CD4-positive, alpha-beta memory T cell (primary cell): ENCODE measurements at regions not wholly inside any gene's neighbourhood (a gene's known extent, or its start where the extent isn't known, plus 50 kb on each side); places are given as distances from the start of the nearest gene placed in this dataset.

Source experiments
- CTCF ChIA-PET: fragments of 350-600 bp; sonication (Branson Sonifier 250); formaldehyde crosslinking; loops from one replicate; lab custom pipeline; 2021; ENCODE audit warnings: inconsistent platforms; ENCODE audit not compliant: partially characterized antibody; lab: Charles Lee
- POLR2A ChIA-PET: fragments of 350-600 bp; sonication (Branson Sonifier 250); formaldehyde crosslinking; loops from one replicate; lab custom pipeline; 2021; ENCODE audit not compliant: partially characterized antibody; lab: Charles Lee
- DNase-seq, 5 donors: peaks; one replicate each; pipeline versions ENCODE4 v3.0.0 to v3.0.0-alpha.2; 2020 to 2022; ENCODE audit warnings: mixed read lengths in 1 of 5
- H3K27ac ChIP-seq: one replicate; pipeline ENCODE4 v1.7.0; 2013; ENCODE audit warnings: low read depth, low read length
- H3K27me3 ChIP-seq: 2 replicates; pipeline ENCODE4 v1.7.0; 2013; ENCODE audit warnings: mild to moderate bottlenecking, low read length, moderate library complexity; ENCODE audit not compliant: insufficient read depth
- H3K36me3 ChIP-seq: 2 replicates; pipeline ENCODE4 v1.7.0; 2013; ENCODE audit warnings: mild to moderate bottlenecking, low read length, moderate library complexity; ENCODE audit not compliant: insufficient read depth
- H3K4me1 ChIP-seq: 2 replicates; pipeline ENCODE4 v1.7.0; 2013; ENCODE audit warnings: mild to moderate bottlenecking, low read length, moderate library complexity; ENCODE audit not compliant: insufficient read depth
- H3K4me3 ChIP-seq, 2 donors: one replicate each; pipeline ENCODE4 v1.7.0; 2013; ENCODE audit warnings: low read length in 2 of 2, mild to moderate bottlenecking in 1 of 2
- H3K9me3 ChIP-seq, 2 donors: one replicate each; pipeline ENCODE4 v1.7.0; 2013; ENCODE audit warnings: low read length in 2 of 2, control low read depth in 1 of 2; ENCODE audit not compliant: control insufficient read depth in 1 of 2
- H3K27ac Mint-ChIP-seq, 7 donors: one replicate each; pipeline ENCODE4 v1.8.0; 2020 to 2021; ENCODE audit warnings: mixed read lengths in 7 of 7, mild to moderate bottlenecking in 6 of 7, inconsistent platforms in 3 of 7, moderate library complexity in 3 of 7
- H3K27me3 Mint-ChIP-seq, 2 donors: one replicate each; pipeline ENCODE4 v1.8.0; 2020 to 2021; ENCODE audit warnings: mixed read lengths in 2 of 2
- H3K36me3 Mint-ChIP-seq, 2 donors: one replicate each; pipeline ENCODE4 v1.8.0; 2020 to 2021; ENCODE audit warnings: mixed read lengths in 2 of 2, inconsistent platforms in 1 of 2, mild to moderate bottlenecking in 1 of 2
- H3K4me1 Mint-ChIP-seq, 4 donors: one replicate each; pipeline ENCODE4 v1.8.0; 2020 to 2021; ENCODE audit warnings: mixed read lengths in 4 of 4, mild to moderate bottlenecking in 1 of 4
- H3K4me3 Mint-ChIP-seq, 8 donors: one replicate each; pipeline ENCODE4 v1.8.0; 2020 to 2021; ENCODE audit warnings: mixed read lengths in 8 of 8, mild to moderate bottlenecking in 7 of 8, moderate library complexity in 6 of 8, inconsistent platforms in 3 of 8
- H3K9me3 Mint-ChIP-seq, 8 donors: one replicate each; pipeline ENCODE4 v1.8.0; 2020 to 2021; ENCODE audit warnings: mixed read lengths in 8 of 8, mild to moderate bottlenecking in 5 of 8, inconsistent platforms in 3 of 8, moderate library complexity in 1 of 8
- intact Hi-C: fragments of 100-400 bp; cut with micrococcal nuclease; formaldehyde crosslinking; loops from one replicate; pipeline ENCODE4 v1.15.1; 2023

DNA sequence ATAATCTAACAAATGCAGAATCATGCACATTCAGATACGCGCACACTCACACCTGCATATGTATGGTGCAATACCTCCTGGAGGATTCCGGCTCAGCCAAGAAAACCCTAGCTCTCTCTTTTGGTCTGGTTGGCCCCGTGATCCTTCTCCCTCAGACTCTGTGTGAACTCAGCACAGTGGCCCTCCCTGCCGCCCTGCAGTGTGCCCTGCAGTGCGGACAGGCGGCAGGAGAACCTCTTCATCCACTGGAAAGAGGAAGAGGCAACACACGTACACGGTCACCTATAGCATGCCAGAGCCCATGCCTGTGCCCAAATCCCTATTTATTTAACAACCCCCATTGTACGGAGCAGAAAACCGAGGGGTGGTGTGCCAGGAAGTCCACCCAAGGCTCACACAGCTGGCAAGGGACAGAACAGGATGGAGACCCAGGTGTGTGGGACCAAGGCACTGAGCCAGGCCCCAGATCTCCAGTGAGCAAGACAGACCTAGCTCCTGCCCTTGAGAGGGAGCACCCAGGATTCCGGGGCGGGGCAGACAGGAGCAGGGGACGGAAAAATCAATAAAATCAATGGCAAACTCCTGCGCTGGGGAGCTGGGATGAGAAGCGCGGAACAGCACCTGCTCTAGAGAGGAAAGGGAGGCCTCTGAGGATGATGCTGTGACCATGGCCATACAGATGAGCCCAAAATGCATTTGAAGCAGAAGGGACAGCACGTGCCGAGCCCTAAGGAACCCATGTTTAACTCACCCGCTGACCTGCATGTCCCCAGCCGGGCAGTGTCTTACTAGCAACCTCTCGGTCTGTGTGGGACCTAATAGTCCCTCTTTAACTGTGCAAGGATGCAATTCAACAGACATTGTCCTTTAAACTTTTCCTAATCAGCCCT is 54.7 kb upstream of the CIBAR2 start:
- intact Hi-C loops: no loop called here
- H3K36me3 Mint-ChIP-seq: no peaks in the 10 kb centered on the region
- no peak overlapping the region for H3K27ac Mint-ChIP-seq
- POLR2A ChIA-PET: no interaction called here
- peaks cover 0 to 3% (median 0%) of the 10 kb centered on the region in 4 donors for H3K4me1 Mint-ChIP-seq
- H3K4me3 ChIP-seq: no peak overlapping the region
- no peak for DNase-seq
- H3K9me3 ChIP-seq: no peaks in the 10 kb centered on the region
- CTCF ChIA-PET: no interaction called here
- H3K4me3 Mint-ChIP-seq: peak overlapping the region in 1 of 8 donors; percentile 32
- H3K27me3 Mint-ChIP-seq: peaks cover 16 to 32% of the 10 kb centered on the region in 2 donors
- no peaks in the 10 kb centered on the region for H3K9me3 Mint-ChIP-seq
- H3K27me3 ChIP-seq: peaks cover 6% of the 10 kb centered on the region
- H3K4me1 ChIP-seq: no peaks in the 10 kb centered on the region
- H3K27ac ChIP-seq: no peak overlapping the region
- H3K36me3 ChIP-seq: no peaks in the 10 kb centered on the region

DNA sequence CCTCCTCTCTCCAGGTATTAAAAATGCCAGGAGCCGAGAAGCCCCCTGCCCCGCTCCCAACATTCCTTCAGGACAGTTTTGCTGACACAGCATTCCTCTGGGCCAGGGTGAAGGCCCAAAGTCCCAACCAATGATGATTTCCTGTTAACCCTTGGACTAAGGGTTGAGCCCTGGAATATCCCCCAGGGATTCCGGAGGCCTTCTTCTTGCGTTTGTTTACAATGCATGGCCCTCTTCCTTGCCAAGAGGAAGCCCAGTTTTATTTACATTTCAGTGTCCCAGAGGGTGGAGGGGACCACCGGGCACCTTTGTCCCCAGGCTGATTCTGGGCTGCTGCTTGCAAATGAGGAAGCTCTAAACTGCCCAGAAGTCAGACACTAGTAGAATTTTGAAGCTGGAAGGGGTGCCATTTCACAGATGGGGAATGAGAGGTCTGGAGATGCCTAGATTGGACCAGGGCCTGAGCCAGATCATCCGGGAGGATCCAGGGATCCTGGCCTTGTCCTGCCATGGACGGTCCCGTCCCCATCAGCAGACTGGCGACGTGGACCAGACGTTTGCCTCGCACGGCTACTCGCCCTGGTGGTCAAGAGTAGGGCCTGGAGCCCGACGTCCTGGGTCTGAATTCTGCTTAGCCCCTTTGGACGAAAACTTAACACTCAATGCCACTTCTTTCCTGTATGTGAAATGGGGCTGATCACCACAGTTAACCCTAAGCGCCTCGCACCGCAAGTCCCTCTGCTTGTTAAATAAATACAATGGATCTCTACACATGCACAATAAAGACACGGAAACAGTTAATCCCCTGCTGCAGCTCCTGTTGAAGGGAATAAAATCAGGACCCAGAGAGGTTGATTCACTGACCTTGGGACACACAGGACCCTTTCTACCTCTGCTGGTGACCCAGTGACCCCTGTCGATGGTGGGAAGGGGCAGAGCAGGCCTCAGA is 55.6 kb upstream of the CIBAR2 start:
- peak overlapping the region in 6 of 8 donors; percentile 5 to 61 (median 38) for H3K4me3 Mint-ChIP-seq
- DNase-seq: no peak
- peaks cover 6% of the 10 kb centered on the region for H3K27me3 ChIP-seq
- H3K36me3 Mint-ChIP-seq: no peaks in the 10 kb centered on the region
- H3K4me3 ChIP-seq: no peak overlapping the region
- no peaks in the 10 kb centered on the region for H3K9me3 Mint-ChIP-seq
- intact Hi-C loops: no loop called here
- H3K9me3 ChIP-seq: no peaks in the 10 kb centered on the region
- no peak overlapping the region for H3K27ac ChIP-seq
- H3K27ac Mint-ChIP-seq: no peak overlapping the region
- H3K4me1 Mint-ChIP-seq: peaks cover 0 to 3% (median 0%) of the 10 kb centered on the region in 4 donors
- no peaks in the 10 kb centered on the region for H3K36me3 ChIP-seq
- no peaks in the 10 kb centered on the region for H3K4me1 ChIP-seq
- peaks cover 24 to 41% of the 10 kb centered on the region in 2 donors for H3K27me3 Mint-ChIP-seq
- ChIA-PET POLR2A (no interaction called here), CTCF (no interaction called here)

DNA sequence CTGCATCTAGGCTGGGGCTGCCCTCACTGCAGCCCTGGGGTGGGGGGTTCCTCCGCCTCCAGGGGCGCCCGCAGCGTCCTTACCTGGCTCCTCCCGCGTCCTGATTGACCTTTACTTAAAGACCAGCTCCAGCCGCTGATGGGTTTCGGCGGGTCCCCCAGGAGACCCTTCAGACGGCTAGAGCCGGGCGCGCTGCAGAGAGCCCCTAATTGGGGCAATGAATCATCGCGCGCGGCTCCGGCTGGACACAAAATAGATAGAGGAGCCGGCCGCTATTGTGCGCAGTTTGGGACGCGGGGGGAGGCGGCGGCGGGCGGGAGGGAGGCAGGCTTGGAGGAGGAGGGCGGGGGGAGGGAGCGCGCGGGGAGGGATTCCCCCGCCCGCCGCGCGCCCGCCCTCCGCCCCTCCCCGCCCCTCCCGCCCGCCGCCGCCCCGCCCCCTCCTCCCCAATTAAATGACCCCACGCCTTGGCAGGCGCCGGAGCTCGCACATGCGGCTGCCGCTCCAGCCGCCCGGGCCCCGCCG is 56.5 kb upstream of the CIBAR2 start:
- ChIA-PET CTCF (no interaction called here), POLR2A (no interaction called here)
- no peak overlapping the region for H3K27ac ChIP-seq
- peaks cover 6% of the 10 kb centered on the region for H3K27me3 ChIP-seq
- H3K27ac Mint-ChIP-seq: no peak overlapping the region
- peaks cover 0 to 3% (median 0%) of the 10 kb centered on the region in 4 donors for H3K4me1 Mint-ChIP-seq
- no peaks in the 10 kb centered on the region for H3K36me3 ChIP-seq
- H3K4me1 ChIP-seq: no peaks in the 10 kb centered on the region
- H3K4me3 ChIP-seq: no peak overlapping the region
- no peak for DNase-seq
- H3K9me3 Mint-ChIP-seq: no peaks in the 10 kb centered on the region
- peaks cover 26 to 50% of the 10 kb centered on the region in 2 donors for H3K27me3 Mint-ChIP-seq
- H3K9me3 ChIP-seq: no peaks in the 10 kb centered on the region
- H3K4me3 Mint-ChIP-seq: peak overlapping the region in 3 of 8 donors; percentile 36 to 61 (median 40)
- intact Hi-C loops: no loop called here
- H3K36me3 Mint-ChIP-seq: no peaks in the 10 kb centered on the region

DNA sequence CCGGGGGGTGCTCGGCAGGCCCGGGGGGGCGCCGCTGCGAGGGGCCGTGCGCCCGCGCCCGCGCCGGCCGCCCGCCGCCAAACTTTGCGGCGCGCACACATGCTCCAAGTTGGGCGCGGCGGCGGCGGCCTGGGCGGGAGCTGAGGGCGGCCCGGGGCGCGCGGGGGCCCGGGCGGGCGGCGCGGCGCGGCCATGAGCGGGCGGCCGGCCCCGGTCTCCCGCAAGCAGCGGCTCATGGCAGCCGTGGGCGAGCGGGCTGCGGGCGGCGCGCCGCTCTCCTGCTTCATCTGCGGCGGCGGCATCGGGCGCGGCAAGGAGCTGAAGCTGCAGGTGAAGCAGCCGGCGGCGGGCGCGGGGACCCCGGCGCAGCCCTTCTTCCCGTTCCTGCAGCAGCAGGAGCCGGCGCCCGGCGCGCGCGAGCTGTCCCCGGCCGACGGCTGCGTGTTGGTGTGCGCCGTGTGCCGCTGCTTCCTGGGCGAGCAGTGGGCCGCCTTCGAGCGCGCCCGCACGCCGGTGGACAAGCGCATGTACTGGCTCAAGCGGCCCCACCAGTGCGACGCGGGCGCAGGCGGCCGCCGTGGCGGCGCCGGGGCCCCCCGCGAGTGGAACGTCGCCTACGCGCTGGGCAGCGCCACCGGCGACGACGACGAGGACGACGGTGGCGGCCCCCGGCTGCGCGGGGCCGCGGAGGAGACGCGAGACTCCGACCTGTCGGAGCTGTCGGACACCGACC is 57.2 kb upstream of the CIBAR2 start:
- DNase-seq: no peak
- H3K4me3 Mint-ChIP-seq: no peak overlapping the region
- Histone ChIP-seq H3K9me3 (no peaks in the 10 kb centered on the region), H3K4me1 (no peaks in the 10 kb centered on the region), H3K36me3 (no peaks in the 10 kb centered on the region), H3K4me3 (no peak overlapping the region), H3K27me3 (peaks cover 6% of the 10 kb centered on the region), H3K27ac (no peak overlapping the region)
- peaks cover 0 to 3% (median 0%) of the 10 kb centered on the region in 4 donors for H3K4me1 Mint-ChIP-seq
- no peak overlapping the region for H3K27ac Mint-ChIP-seq
- no peaks in the 10 kb centered on the region for H3K36me3 Mint-ChIP-seq
- intact Hi-C loops: no loop called here
- peaks cover 30 to 56% of the 10 kb centered on the region in 2 donors for H3K27me3 Mint-ChIP-seq
- no peaks in the 10 kb centered on the region for H3K9me3 Mint-ChIP-seq
- CTCF ChIA-PET: no interaction called here
- POLR2A ChIA-PET: no interaction called here

DNA sequence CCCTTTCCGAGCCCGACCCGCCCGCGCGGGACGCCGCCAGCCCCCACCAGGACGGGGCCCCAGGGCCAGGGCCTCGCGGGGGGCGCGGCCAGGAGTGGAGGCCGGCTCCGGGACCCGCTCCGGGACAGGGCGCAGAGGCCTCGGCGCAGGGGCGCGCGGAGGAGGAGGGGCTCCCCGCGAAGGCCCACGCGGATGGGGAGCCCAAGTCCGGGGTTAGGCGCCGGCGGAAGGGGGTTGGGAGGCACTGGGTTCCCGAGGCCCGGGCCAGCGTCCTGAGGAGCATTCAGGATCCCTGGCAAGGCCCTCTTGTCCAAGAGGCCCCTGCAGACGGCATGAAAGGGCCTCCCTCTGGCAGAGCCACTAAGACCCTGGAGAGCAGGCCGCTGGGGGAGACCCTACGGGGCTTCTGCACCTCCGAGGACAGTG is 57.8 kb upstream of the CIBAR2 start:
- Histone ChIP-seq H3K27me3 (peaks cover 6% of the 10 kb centered on the region), H3K27ac (no peak overlapping the region), H3K9me3 (no peaks in the 10 kb centered on the region), H3K4me1 (no peaks in the 10 kb centered on the region), H3K36me3 (no peaks in the 10 kb centered on the region), H3K4me3 (no peak overlapping the region)
- CTCF ChIA-PET: no interaction called here
- POLR2A ChIA-PET: no interaction called here
- H3K9me3 Mint-ChIP-seq: no peaks in the 10 kb centered on the region
- H3K27ac Mint-ChIP-seq: no peak overlapping the region
- no peak for DNase-seq
- peaks cover 0 to 3% (median 0%) of the 10 kb centered on the region in 4 donors for H3K4me1 Mint-ChIP-seq
- intact Hi-C loops: no loop called here
- peaks cover 32 to 52% of the 10 kb centered on the region in 2 donors for H3K27me3 Mint-ChIP-seq
- no peak overlapping the region for H3K4me3 Mint-ChIP-seq
- H3K36me3 Mint-ChIP-seq: no peaks in the 10 kb centered on the region

DNA sequence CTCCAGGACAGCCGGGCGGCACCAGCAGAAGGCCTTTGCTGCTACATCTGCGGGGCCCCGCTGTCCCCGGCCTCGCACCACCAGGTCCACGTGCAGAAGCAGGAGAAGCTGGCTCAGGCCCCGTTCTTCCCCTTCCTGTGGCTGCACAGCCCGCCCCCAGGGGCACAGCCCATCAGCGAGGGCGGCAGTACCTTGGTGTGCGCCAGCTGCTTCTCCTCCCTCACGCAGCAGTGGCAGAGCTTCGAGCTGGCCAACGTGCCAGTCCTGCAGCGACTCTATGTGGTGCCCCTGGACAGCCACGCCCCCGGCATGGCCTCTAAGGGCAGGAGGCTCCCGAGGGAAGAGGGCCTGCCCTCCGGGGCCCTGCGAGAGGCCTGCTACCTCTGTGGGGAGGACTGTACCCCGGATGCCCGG is 58.3 kb upstream of the CIBAR2 start:
- Histone ChIP-seq H3K4me1 (no peaks in the 10 kb centered on the region), H3K4me3 (no peak overlapping the region), H3K9me3 (no peaks in the 10 kb centered on the region), H3K27me3 (peaks cover 6% of the 10 kb centered on the region), H3K36me3 (no peaks in the 10 kb centered on the region), H3K27ac (no peak overlapping the region)
- Mint-ChIP-seq H3K4me3 (peak overlapping the region in 3 of 8 donors; percentile 36 to 43 (median 43)), H3K27ac (no peak overlapping the region), H3K36me3 (no peaks in the 10 kb centered on the region), H3K27me3 (peaks cover 32 to 52% of the 10 kb centered on the region in 2 donors), H3K9me3 (no peaks in the 10 kb centered on the region), H3K4me1 (peaks cover 0 to 3% (median 0%) of the 10 kb centered on the region in 4 donors)
- ChIA-PET POLR2A (no interaction called here), CTCF (no interaction called here)
- intact Hi-C loops: no loop called here
- DNase-seq: no peak
